Mammary epithelial cell (primary cell): ENCODE measurements at regions not wholly inside any gene's neighbourhood (a gene's known extent, or its start where the extent isn't known, plus 50 kb on each side); places are given as distances from the start of the nearest gene placed in this dataset.

Experiments used
- CTCF ChIP-seq, 2 donors: IDR thresholded peaks in 1 of 2; conservative IDR thresholded peaks in 1 of 2; 2 replicates each; pipeline ENCODE4 v1.5.1; 2011 to 2012; ENCODE audit warnings: inconsistent platforms in 2 of 2, low read length in 2 of 2, mild to moderate bottlenecking in 2 of 2, control low read depth in 1 of 2, low read depth in 1 of 2; ENCODE audit not compliant: insufficient read depth in 1 of 2; ENCODE audit errors: extremely low read depth in 1 of 2
- EZH2 ChIP-seq: IDR thresholded peaks from 2 replicates; pipeline ENCODE4 v1.6.1; 2012; ENCODE audit warnings: low read length, inconsistent platforms, borderline replicate concordance

- no peak for TF ChIP-seq CTCF (conservative IDR thresholded peaks at IDR 0.05 in 1 of 2, IDR thresholded peaks at IDR 0.05 in 1 of 2; ENCODE audit: extremely low read depth in 1 of 2, insufficient read depth in 1 of 2, low read depth in 1 of 2, low read length in 2 of 2)
- TF ChIP-seq EZH2 = no peak
Observed at GRCh38 chr11:28457481-28458065, 349.4 kb downstream of the METTL15 start.
